Cardiac muscle cell (in vitro differentiated cells and primary cell): ENCODE measurements at regions not wholly inside any gene's neighbourhood (a gene's known extent, or its start where the extent isn't known, plus 50 kb on each side); places are given as distances from the start of the nearest gene placed in this dataset.
"Not testable (repeated sequence)": the region's sequence is repeated elsewhere in the genome, so short reads cannot be mapped to it uniquely, and the experiment has no call there.

Experiments used
- DNase-seq, 2 donors: peaks; one replicate each; pipeline versions ENCODE4 v3.0.0 to v3.0.0-alpha.2; 2010 to 2017; ENCODE audit warnings: low read depth in 1 of 2, low spot score in 1 of 2
- H3K27ac ChIP-seq: fragments of 200-600 bp; sonication (generic); 2 replicates; pipeline ENCODE4 v1.5.1; 2016
- H3K27me3 ChIP-seq: fragments of 200-600 bp; sonication (generic); 2 replicates; pipeline ENCODE4 v1.6.0; 2016; ENCODE audit warnings: control low read depth
- H3K36me3 ChIP-seq: fragments of 200-600 bp; sonication (generic); 2 replicates; pipeline ENCODE4 v1.5.1; 2016; ENCODE audit warnings: control low read depth
- H3K4me1 ChIP-seq: fragments of 200-600 bp; sonication (generic); 2 replicates; pipeline ENCODE4 v1.8.1; 2017; ENCODE audit warnings: low read depth, mild to moderate bottlenecking, mixed run types
- H3K4me3 ChIP-seq: fragments of 200-600 bp; sonication (generic); 2 replicates; pipeline ENCODE4 v1.5.1; 2016; ENCODE audit warnings: mild to moderate bottlenecking
- H3K9me3 ChIP-seq: fragments of 200-600 bp; sonication (generic); 2 replicates; pipeline ENCODE4 v1.5.1; 2017; ENCODE audit warnings: low read depth, mild to moderate bottlenecking, control low read depth
- TF ChIP-seq, protein P1 (sequence below): IDR thresholded peaks from 2 replicates; pipeline ENCODE4 v1.5.1; 2012; ENCODE audit warnings: low read depth, mild to moderate bottlenecking, low read length

GRCh38 chr3:159277814-159278213 lies 476.0 kb downstream of the MFSD1 start:
- Histone ChIP-seq H3K36me3 (no peaks in the 10 kb centered on the region), H3K4me1 (no peaks in the 10 kb centered on the region), H3K27me3 (peaks cover 5% of the 10 kb centered on the region), H3K9me3 (no peaks in the 10 kb centered on the region), H3K4me3 (no peak overlapping the region), H3K27ac (no peak overlapping the region)
- DNase-seq: no peak
- TF ChIP-seq, protein P1, sequence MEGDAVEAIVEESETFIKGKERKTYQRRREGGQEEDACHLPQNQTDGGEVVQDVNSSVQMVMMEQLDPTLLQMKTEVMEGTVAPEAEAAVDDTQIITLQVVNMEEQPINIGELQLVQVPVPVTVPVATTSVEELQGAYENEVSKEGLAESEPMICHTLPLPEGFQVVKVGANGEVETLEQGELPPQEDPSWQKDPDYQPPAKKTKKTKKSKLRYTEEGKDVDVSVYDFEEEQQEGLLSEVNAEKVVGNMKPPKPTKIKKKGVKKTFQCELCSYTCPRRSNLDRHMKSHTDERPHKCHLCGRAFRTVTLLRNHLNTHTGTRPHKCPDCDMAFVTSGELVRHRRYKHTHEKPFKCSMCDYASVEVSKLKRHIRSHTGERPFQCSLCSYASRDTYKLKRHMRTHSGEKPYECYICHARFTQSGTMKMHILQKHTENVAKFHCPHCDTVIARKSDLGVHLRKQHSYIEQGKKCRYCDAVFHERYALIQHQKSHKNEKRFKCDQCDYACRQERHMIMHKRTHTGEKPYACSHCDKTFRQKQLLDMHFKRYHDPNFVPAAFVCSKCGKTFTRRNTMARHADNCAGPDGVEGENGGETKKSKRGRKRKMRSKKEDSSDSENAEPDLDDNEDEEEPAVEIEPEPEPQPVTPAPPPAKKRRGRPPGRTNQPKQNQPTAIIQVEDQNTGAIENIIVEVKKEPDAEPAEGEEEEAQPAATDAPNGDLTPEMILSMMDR: no peak

DNA sequence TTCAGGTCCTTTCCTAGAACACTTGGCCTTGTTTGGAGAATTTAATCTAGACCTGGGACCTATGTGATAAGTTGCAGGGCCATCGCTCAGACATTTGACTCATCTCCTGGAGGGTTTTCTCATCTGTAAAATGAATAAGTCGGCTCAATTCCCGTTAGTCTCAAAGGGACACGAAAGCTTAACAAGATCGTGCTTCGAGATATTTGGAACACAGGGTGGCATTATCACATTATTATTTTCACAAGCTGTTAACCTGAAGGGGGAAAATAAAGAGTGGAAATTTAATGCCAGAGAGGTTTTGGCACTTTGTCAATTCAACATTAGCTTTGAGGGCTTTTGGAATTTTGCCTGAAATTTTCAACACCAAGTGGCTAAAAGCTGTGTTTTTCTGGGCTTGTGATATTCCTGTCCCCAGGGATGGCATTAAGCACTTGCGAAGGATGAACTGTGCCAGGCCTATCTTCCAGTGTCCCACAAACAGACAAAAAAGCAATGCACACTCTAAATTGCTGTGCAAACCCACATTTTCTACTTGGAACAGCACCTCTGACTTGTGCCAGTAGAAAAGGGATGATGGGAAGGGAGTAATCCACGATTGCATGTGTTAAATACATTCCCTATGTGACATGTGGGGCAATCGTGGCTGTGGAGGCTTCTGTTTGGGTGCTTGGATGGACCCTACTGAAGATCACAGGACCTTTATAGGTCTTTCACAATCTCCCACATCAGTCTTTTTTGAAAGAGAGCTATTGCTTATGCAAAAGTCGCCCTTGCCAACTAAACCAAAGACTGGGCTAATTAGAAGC lies 478.7 kb downstream of the MFSD1 start:
- no peaks in the 10 kb centered on the region for H3K36me3 ChIP-seq
- TF ChIP-seq, protein P1: no peak
- no peak for DNase-seq

DNA sequence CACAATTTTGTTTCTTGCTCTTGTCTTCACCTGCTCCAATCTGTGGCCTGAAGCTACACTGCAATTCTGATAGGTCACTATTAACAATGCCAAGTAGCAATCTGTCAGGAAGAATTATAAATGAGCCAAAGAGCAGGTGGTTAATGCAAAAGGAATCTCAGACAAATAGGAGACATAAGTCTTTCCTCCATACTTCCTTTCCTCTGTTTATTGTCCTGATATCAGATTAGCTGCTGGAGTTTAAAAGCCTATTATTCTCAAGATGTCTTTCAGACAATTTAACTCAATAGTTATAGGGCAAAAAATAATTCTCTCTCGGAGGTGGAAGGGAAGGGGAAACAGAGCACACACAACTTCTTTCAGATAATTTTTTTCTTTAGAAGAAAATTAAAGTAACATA lies 491.6 kb downstream of the MFSD1 start:
- TF ChIP-seq, protein P1: no peak
- H3K27me3 ChIP-seq: no peaks in the 10 kb centered on the region

More for the DNA sequence above, 478.7 kb downstream of the MFSD1 start:
- H3K27me3 ChIP-seq: no peaks in the 10 kb centered on the region
- no peak overlapping the region for H3K4me3 ChIP-seq
- no peaks in the 10 kb centered on the region for H3K9me3 ChIP-seq
- no peak overlapping the region for H3K27ac ChIP-seq
- H3K4me1 ChIP-seq: no peaks in the 10 kb centered on the region

GRCh38 chr3:159301961-159302360 lies 500.1 kb downstream of the MFSD1 start:
- Histone ChIP-seq H3K4me3 (no peak overlapping the region), H3K27ac (no peak overlapping the region), H3K27me3 (no peaks in the 10 kb centered on the region), H3K36me3 (no peaks in the 10 kb centered on the region), H3K4me1 (no peaks in the 10 kb centered on the region), H3K9me3 (no peaks in the 10 kb centered on the region)
- no peak for DNase-seq
- TF ChIP-seq, protein P1: no peak

More for the DNA sequence above, 491.6 kb downstream of the MFSD1 start:
- DNase-seq: no peak
- no peaks in the 10 kb centered on the region for H3K9me3 ChIP-seq
- H3K36me3 ChIP-seq: no peaks in the 10 kb centered on the region
- no peaks in the 10 kb centered on the region for H3K4me1 ChIP-seq
- H3K4me3 ChIP-seq: no peak overlapping the region
- H3K27ac ChIP-seq: no peak overlapping the region

GRCh38 chr3:159305017-159305416 lies 503.2 kb downstream of the MFSD1 start:
- Histone ChIP-seq H3K9me3 (no peaks in the 10 kb centered on the region), H3K27ac (no peak overlapping the region), H3K4me3 (no peak overlapping the region), H3K36me3 (no peaks in the 10 kb centered on the region), H3K4me1 (no peaks in the 10 kb centered on the region), H3K27me3 (no peaks in the 10 kb centered on the region)
- TF ChIP-seq, protein P1: no peak
- DNase-seq: no peak

- DNase-seq, H3K27ac ChIP-seq, H3K27me3 ChIP-seq, H3K36me3 ChIP-seq, H3K9me3 ChIP-seq, H3K4me1 ChIP-seq, H3K4me3 ChIP-seq: not testable (repeated sequence)
Measured at GRCh38 chr3:159316706-159317105, 514.9 kb downstream of the MFSD1 start.
